CD4-positive, alpha-beta T cell treated with Interleukin-15 for 4 hours (primary cell): ENCODE measurements at regions not wholly inside any gene's neighbourhood (a gene's known extent, or its start where the extent isn't known, plus 50 kb on each side); places are given as distances from the start of the nearest gene placed in this dataset.

Source experiments
- DNase-seq: peaks from one replicate; pipeline ENCODE4 v3.0.0-alpha.2; 2020; ENCODE audit warnings: low spot score

- DNase-seq, result no peak
Measured at GRCh38 chr4:35695421-35695820, 548.9 kb downstream of the ARAP2 start.

- DNase-seq, result no peak
Measured at GRCh38 chr4:35697210-35697736, 547.0 kb downstream of the ARAP2 start.

GRCh38 chr4:35700663-35701062 is 543.7 kb downstream of the ARAP2 start:
- no peak for DNase-seq

- DNase-seq, result no peak
Measured at GRCh38 chr4:35709080-35709479, 535.2 kb downstream of the ARAP2 start.

- DNase-seq, result no peak
Measured at GRCh38 chr4:35710343-35710742, 534.0 kb downstream of the ARAP2 start.

- no peak for DNase-seq
Measured at GRCh38 chr4:35711127-35711526, 533.2 kb downstream of the ARAP2 start.

GRCh38 chr4:35723973-35724372 is 520.3 kb downstream of the ARAP2 start:
- DNase-seq, result no peak

- DNase-seq, result no peak
Measured at GRCh38 chr4:35725131-35725530, 519.2 kb downstream of the ARAP2 start.

GRCh38 chr4:35730414-35730813 is 513.9 kb downstream of the ARAP2 start:
- no peak for DNase-seq

- no peak for DNase-seq
Measured at GRCh38 chr4:35734381-35735098, 509.8 kb downstream of the ARAP2 start.

- DNase-seq, result no peak
Measured at GRCh38 chr4:35739308-35739707, 505.0 kb downstream of the ARAP2 start.

GRCh38 chr4:35754047-35754446 is 490.3 kb downstream of the ARAP2 start:
- no peak for DNase-seq

- no peak for DNase-seq
Measured at GRCh38 chr4:35757836-35758235, 486.5 kb downstream of the ARAP2 start.

- no peak for DNase-seq
Measured at GRCh38 chr4:35760807-35761206, 483.5 kb downstream of the ARAP2 start.

- no peak for DNase-seq
Measured at GRCh38 chr4:35771571-35771970, 472.7 kb downstream of the ARAP2 start.

GRCh38 chr4:35772291-35772690 is 472.0 kb downstream of the ARAP2 start:
- no peak for DNase-seq

- DNase-seq, result no peak
Measured at GRCh38 chr4:35789899-35790574, 454.3 kb downstream of the ARAP2 start.

- no peak for DNase-seq
Measured at GRCh38 chr4:35793045-35793722, 451.1 kb downstream of the ARAP2 start.

GRCh38 chr4:35793766-35794165 is 450.5 kb downstream of the ARAP2 start:
- DNase-seq, result no peak

- DNase-seq, result no peak
Measured at GRCh38 chr4:35800669-35801068, 443.6 kb downstream of the ARAP2 start.

- no peak for DNase-seq
Measured at GRCh38 chr4:35802644-35803043, 441.7 kb downstream of the ARAP2 start.

GRCh38 chr4:35818520-35818919 is 425.8 kb downstream of the ARAP2 start:
- no peak for DNase-seq

GRCh38 chr4:35820003-35820402 is 424.3 kb downstream of the ARAP2 start:
- DNase-seq, result no peak
